Osteoblast (primary cell): ENCODE measurements at regions not wholly inside any gene's neighbourhood (a gene's known extent, or its start where the extent isn't known, plus 50 kb on each side); places are given as distances from the start of the nearest gene placed in this dataset.

Experiments used
- DNase-seq: peaks from one replicate; pipeline ENCODE4 v3.0.0; 2011; ENCODE audit warnings: low spot score, mixed read lengths; ENCODE audit not compliant: insufficient read length; ENCODE audit errors: missing footprints
- H2AFZ ChIP-seq: 2 replicates; pipeline ENCODE4 v1.6.0; 2011; ENCODE audit warnings: mild to moderate bottlenecking, low read length
- H3K27ac ChIP-seq: 2 replicates; pipeline ENCODE4 v1.5.1; 2011; ENCODE audit warnings: mild to moderate bottlenecking, low read depth, low read length, moderate library complexity
- H3K27me3 ChIP-seq: 2 replicates; pipeline ENCODE4 v1.6.0; 2012; ENCODE audit warnings: mild to moderate bottlenecking, control low read depth, inconsistent platforms, low read length, moderate library complexity; ENCODE audit not compliant: insufficient read depth
- H3K36me3 ChIP-seq: 2 replicates; pipeline ENCODE4 v1.5.1; 2011; ENCODE audit warnings: mild to moderate bottlenecking, low read length, control low read depth, moderate library complexity; ENCODE audit not compliant: insufficient read depth
- H3K4me1 ChIP-seq: 2 replicates; pipeline ENCODE4 v1.5.1; 2011; ENCODE audit warnings: mild to moderate bottlenecking, low read length, control low read depth, moderate library complexity; ENCODE audit not compliant: insufficient read depth
- H3K4me2 ChIP-seq: 2 replicates; pipeline ENCODE4 v1.6.0; 2011; ENCODE audit warnings: mild to moderate bottlenecking, low read length; ENCODE audit not compliant: insufficient read depth
- H3K4me3 ChIP-seq: fragments of 200-600 bp; sonication (generic); 3 replicates; pipeline ENCODE4 v1.5.1; 2012; ENCODE audit warnings: mild to moderate bottlenecking, low read length, inconsistent platforms; ENCODE audit not compliant: insufficient read depth
- H3K79me2 ChIP-seq: 2 replicates; pipeline ENCODE4 v1.6.0; 2012; ENCODE audit warnings: mild to moderate bottlenecking, low read length, control low read depth, inconsistent platforms; ENCODE audit not compliant: insufficient read depth
- H3K9me3 ChIP-seq: 2 replicates; pipeline ENCODE4 v1.5.1; 2011; ENCODE audit warnings: low read depth, low read length, control low read depth
- H4K20me1 ChIP-seq: 2 replicates; pipeline ENCODE4 v1.6.0; 2012; ENCODE audit warnings: mild to moderate bottlenecking, low read length, control low read depth; ENCODE audit not compliant: insufficient read depth
- TF ChIP-seq, protein P1 (sequence below): IDR thresholded peaks from 2 replicates; pipeline ENCODE4 v1.5.1; 2011; ENCODE audit warnings: mild to moderate bottlenecking, low read depth, low read length, moderate library complexity; ENCODE audit errors: extremely low read depth

DNA sequence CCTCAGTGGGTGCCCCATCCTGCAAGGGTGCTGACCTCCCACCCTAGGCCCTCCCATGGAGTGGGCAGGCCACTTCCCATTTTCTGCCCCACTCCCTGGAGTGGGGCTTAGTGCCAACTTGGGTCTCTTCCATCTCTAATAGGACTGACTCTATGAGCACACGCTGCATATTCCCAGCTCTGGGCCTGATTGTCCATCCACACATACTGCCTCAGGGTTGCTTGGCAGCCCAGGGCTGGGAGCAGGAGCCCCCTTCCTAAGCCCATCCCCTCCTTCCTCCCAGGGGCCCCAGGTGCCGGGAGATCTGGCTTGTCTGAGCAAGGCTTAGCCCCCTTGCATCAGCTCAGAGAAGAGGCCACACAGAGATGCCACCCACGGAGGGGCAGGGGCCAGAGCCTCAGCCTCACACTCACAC is 55.1 kb downstream of the PJA1 start:
- Histone ChIP-seq H3K4me1 (peaks cover 2% of the 10 kb centered on the region), H3K36me3 (no peaks in the 10 kb centered on the region), H3K4me2 (no peak overlapping the region), H3K9me3 (no peaks in the 10 kb centered on the region), H3K27ac (no peak overlapping the region), H2AFZ (no peak overlapping the region), H3K4me3 (no peak overlapping the region), H3K79me2 (no peaks in the 10 kb centered on the region), H3K27me3 (peaks cover 17% of the 10 kb centered on the region), H4K20me1 (no peaks in the 10 kb centered on the region)
- peak; percentile 23 for DNase-seq
- TF ChIP-seq, protein P1, sequence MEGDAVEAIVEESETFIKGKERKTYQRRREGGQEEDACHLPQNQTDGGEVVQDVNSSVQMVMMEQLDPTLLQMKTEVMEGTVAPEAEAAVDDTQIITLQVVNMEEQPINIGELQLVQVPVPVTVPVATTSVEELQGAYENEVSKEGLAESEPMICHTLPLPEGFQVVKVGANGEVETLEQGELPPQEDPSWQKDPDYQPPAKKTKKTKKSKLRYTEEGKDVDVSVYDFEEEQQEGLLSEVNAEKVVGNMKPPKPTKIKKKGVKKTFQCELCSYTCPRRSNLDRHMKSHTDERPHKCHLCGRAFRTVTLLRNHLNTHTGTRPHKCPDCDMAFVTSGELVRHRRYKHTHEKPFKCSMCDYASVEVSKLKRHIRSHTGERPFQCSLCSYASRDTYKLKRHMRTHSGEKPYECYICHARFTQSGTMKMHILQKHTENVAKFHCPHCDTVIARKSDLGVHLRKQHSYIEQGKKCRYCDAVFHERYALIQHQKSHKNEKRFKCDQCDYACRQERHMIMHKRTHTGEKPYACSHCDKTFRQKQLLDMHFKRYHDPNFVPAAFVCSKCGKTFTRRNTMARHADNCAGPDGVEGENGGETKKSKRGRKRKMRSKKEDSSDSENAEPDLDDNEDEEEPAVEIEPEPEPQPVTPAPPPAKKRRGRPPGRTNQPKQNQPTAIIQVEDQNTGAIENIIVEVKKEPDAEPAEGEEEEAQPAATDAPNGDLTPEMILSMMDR: no peak

DNA sequence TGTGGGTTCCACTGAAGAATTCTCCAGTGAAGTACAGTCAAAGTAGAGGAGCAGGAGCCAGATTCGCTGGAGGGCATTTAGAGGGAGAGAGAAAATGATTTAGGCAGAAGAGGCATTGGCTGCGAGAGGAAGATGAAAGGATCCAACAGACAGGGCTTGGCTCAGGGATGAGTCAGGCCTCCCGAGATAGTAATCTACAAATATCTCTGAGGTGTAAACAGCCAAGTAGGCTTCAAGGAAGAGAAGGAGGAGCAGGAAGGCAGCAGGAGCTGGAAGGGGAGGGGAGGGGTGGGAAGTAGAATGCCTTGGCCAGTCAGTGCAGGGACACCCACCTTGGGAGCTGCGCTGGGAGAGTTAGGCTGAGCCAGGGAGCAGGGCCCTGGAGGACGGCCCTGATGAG is 55.5 kb downstream of the PJA1 start:
- Histone ChIP-seq H3K9me3 (no peaks in the 10 kb centered on the region), H3K4me1 (peaks cover 2% of the 10 kb centered on the region), H2AFZ (no peak overlapping the region), H3K27me3 (peaks cover 18% of the 10 kb centered on the region), H3K79me2 (no peaks in the 10 kb centered on the region), H3K4me3 (no peak overlapping the region), H4K20me1 (no peaks in the 10 kb centered on the region), H3K27ac (no peak overlapping the region), H3K36me3 (no peaks in the 10 kb centered on the region), H3K4me2 (no peak overlapping the region)
- TF ChIP-seq, protein P1: no peak
- peak; percentile 66 for DNase-seq

DNA sequence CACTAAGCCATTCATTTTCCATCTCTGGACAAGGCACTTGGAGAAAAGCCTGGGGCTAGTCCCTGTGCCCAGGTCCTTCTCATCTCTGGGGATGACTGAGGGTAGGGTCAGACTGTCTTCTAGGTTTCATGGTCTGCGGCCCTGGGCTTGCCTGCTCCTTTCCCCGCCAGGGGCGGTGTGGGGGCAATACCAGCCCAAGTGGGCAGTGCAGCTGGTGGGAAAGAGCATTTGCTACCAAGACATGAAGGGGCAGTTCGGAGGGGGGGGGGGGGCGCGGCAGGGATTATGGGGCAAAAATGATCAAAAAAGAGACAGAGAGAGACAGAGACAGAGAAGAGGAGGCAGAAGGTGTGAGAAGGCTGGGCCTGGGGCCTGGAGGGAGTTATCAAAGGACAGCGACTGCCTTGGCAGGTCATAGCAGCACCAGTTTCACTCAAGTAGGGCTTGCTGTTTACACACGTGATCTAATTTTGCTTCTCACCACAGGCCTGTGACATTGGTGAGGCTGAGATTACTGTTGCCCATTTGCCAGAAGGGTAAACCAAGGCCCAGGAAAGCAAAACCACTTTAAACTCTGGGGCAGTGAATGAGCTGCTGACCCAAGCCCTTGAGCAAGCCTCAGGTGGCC is 56.1 kb downstream of the PJA1 start:
- H3K79me2 ChIP-seq: no peaks in the 10 kb centered on the region
- TF ChIP-seq, protein P1: no peak
- no peak overlapping the region for H3K4me2 ChIP-seq
- no peak overlapping the region for H3K27ac ChIP-seq
- H3K27me3 ChIP-seq: peaks cover 24% of the 10 kb centered on the region
- no peaks in the 10 kb centered on the region for H3K9me3 ChIP-seq
- no peaks in the 10 kb centered on the region for H4K20me1 ChIP-seq
- no peak overlapping the region for H3K4me3 ChIP-seq
- peaks cover 2% of the 10 kb centered on the region for H3K4me1 ChIP-seq
- no peak overlapping the region for H2AFZ ChIP-seq
- peak; percentile 77 for DNase-seq
- no peaks in the 10 kb centered on the region for H3K36me3 ChIP-seq

DNA sequence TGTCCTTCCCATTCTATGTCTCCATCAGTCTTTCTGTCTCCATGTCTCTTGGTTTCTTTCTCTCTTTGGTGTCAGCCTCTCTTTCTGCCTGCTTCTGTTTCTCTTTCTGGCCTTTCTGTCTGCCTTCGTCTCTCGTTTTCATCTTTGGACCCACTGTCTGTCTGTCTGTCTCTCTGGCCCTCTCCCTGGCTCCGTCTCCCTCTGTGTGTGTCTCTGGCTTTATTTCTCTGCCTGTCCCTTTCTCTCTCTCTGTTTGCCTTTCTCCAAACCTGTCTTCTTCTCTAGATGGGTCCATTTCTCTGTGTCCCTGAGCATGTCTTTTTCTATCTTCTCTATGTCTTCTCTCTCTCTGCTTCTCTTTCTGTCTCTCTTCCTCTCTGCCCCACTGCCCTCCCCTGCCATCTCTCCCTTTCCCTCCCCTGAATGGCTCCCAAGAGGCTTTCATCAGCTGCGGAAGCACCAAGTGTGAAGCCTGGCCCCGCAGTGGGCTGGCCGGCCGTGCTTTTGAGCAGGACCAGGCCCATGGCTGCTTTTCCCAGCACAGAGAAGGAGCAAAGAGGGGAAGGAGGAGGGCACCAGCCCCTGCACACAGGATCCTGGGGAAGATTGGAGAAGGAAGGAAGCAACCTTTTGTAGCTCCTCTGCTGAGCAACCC is 57.4 kb downstream of the PJA1 start:
- H3K27me3 ChIP-seq: peaks cover 25% of the 10 kb centered on the region
- peak; percentile 46 for DNase-seq
- H3K4me2 ChIP-seq: no peak overlapping the region
- H4K20me1 ChIP-seq: no peaks in the 10 kb centered on the region
- TF ChIP-seq, protein P1: no peak
- no peaks in the 10 kb centered on the region for H3K9me3 ChIP-seq
- no peak overlapping the region for H3K4me3 ChIP-seq
- no peak overlapping the region for H2AFZ ChIP-seq
- H3K79me2 ChIP-seq: no peaks in the 10 kb centered on the region
- H3K4me1 ChIP-seq: peaks cover 2% of the 10 kb centered on the region
- no peaks in the 10 kb centered on the region for H3K36me3 ChIP-seq
- H3K27ac ChIP-seq: no peak overlapping the region
